GM18499 (cell line): ENCODE measurements at regions not wholly inside any gene's neighbourhood (a gene's known extent, or its start where the extent isn't known, plus 50 kb on each side); places are given as distances from the start of the nearest gene placed in this dataset.
"Not testable (repeated sequence)": the region's sequence is repeated elsewhere in the genome, so short reads cannot be mapped to it uniquely, and the experiment has no call there.

Experiments
- ATAC-seq: cut with Tn5 transposase; IDR thresholded peaks from one replicate; pipeline ENCODE4 v1.9.1; 2021; ENCODE audit warnings: moderate number of reproducible peaks; ENCODE audit not compliant: insufficient read depth, unreplicated experiment

DNA sequence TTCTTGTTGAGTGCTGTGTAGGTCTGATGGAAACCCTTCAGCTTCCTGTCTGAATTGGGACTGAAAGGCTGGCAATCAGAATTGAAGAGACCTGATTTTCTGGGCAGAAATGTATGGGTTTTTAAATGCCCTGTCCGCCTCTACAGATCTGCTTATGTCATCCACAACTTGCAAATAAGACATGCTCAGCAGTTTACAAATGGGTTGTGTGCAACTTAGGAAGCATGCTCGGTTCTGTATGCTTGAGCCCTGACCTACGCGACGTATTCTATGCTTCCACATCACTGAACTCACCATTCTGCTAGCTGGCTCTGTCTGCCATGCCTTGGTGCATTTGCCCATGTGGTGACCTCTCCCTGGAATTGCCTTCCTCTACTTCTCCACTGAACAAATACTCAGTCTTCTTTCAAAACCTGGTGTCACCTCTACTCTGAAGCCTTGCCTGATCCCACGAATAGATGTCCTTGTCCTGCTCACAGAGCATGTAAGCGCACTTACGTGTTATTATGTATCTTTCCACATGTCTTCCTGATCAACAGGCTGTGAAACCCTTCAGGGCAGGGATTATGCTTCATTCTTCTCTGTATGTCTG lies 194.2 kb downstream of the ERCC6L2 start:
- no peak for ATAC-seq

DNA sequence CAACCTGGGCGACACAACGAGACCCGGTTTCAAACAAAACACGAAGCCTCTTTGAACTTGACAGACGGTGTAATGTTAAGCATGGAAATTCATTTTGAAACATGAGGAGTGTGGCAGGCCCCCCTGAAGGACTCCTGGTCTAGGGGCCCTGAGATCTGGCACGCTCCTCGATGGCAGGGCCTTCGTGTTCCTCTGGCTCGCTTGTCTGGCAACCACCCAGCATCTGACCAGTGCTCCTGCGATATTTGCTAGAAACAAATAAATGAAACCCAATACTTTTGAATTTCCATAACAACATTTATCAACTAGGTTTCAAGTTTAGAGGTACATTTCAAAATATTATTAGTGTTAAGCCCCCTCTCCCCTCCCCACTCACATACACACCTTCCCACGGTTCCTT lies 193.0 kb downstream of the ERCC6L2 start:
- ATAC-seq = no peak

DNA sequence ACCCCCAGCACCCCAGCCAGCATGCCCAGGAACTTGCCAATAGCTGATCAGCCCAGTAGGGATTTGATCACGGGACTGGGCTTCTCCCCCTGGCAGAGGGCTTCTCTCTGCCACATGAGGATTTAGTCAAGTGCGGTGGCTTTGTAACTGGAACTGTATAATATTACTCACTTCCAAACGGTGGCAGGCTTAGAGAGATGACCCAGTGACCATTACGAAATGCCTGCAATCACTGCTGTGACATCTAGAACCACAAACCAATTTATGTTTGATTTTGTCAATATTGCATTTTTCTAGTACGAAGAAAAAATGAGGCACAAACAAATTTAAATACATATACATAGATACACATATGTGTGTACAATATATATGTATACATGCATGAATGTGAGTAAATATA lies 192.1 kb downstream of the ERCC6L2 start:
- ATAC-seq = no peak

DNA sequence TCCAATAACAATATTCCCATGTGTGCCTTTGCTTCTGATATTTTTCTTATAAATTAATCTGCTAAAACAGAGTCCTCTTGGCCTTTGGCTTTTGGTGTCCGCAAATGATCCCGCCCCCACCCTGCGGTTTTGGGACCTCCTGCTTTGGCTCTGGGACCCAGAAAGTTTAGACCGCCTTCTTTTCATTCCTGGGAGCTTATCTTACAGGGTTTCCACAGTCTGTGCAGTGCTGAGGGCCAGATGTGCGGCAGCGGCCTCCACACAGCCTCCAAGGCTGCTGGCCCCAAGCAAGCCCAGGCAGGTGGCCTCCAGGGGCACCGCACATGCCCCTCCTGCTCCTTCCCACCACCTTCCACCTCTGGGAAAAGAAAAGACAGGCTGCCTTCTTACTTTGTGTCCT lies 191.5 kb downstream of the ERCC6L2 start:
- ATAC-seq = no peak

DNA sequence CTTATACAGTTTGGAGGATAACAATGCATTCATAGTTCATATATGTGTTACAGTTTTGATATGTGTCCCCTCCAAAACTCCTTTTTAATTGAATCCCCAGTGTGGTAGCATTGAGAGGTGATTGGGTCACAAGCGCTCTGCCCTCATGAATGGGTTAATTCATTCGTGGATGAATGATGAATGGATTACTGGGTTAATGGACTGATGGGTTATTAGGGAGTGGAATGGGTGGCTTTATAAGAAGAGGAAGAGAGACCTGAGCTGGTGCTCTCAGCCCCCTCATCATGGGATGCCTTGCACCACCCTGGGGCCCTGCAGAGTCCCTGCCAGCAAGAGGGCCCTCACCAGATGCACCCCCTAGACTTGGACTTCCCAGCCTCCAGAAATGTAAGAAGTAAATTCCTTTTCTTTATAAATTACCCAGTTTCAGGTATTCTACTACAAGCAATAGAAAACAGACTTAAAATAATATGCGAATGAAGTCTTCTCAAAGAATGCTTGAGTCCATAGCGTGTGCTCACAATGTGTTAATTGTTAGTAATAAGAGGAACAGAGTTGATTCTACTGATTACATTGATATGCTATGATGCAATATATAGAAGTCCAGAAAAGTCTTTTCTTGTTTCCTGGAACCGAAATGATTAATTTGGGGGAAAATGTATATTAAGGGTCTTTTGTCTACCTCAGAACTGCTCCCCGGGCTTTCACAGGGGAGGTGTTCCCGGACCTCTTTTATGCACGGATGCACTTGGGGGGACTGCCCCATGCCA lies 190.2 kb downstream of the ERCC6L2 start:
- no peak for ATAC-seq

DNA sequence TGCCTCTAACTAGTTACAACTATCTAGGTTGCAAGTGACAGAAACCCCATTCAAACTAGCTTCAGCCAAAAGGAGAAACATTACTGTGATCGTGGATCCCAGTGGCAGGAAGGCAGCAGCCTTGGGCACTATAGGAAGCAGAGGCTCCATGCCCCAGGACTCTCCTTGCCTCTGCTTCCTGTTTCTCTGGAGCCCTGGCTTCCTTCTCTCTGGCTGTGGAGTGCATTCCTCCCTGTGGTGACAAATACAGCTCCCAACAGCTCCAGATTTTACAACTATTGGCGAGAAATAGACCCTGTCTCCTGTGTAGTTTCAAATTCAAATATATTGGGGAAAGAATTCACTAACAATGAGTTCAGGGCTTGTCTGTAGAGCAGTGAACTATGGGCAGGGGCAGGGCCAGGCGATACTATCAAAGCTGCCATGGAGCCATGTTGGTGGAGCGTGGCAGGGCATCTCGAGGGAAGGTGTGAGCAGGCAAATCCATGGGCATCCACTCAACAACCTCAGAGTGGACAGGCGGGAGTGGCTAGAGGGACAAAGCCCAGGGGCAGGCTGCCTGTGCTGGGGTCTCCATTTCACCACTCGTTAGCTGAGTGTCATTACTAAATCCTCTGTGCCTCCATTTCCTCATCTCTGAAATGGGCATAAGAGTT lies 189.5 kb downstream of the ERCC6L2 start:
- no peak for ATAC-seq

DNA sequence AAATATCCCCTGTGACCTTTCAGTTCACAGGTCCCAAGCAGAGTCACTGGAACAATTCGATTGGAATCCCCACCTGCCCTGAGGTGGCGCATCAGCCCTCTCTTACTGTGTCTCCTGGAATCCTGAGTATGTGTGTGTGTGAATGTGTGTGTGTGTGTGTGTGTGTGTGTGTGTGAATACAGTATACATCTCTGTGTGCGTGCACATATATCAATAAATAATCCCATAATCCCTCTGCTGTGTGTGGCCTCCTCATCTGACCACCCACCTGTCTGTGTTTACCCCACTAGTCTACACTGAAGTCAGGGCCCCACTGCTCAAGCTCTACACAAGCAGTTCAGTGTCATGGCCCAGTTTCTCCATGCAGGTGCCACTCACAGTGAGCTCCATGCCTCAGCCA lies 187.4 kb downstream of the ERCC6L2 start:
- no peak for ATAC-seq

DNA sequence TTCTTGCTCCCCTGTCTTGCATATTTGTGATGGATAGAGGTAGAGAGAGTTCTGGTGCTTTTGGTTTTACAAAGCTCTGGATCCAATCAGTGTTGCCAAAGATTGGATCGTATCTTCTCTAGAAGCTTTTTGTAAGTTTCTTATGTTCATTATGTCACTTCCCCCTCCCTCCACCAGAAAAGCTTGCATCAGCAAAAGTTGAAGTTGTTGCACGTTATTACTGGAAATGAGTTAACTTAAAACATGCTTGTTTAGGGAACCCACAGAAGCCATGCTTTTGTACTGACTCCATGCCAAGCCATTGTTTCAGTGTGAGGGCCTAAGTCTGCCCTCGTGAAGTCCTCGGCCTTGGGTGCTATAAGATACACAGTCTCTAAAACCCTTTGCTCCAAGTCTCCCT lies 186.5 kb downstream of the ERCC6L2 start:
- no peak for ATAC-seq

DNA sequence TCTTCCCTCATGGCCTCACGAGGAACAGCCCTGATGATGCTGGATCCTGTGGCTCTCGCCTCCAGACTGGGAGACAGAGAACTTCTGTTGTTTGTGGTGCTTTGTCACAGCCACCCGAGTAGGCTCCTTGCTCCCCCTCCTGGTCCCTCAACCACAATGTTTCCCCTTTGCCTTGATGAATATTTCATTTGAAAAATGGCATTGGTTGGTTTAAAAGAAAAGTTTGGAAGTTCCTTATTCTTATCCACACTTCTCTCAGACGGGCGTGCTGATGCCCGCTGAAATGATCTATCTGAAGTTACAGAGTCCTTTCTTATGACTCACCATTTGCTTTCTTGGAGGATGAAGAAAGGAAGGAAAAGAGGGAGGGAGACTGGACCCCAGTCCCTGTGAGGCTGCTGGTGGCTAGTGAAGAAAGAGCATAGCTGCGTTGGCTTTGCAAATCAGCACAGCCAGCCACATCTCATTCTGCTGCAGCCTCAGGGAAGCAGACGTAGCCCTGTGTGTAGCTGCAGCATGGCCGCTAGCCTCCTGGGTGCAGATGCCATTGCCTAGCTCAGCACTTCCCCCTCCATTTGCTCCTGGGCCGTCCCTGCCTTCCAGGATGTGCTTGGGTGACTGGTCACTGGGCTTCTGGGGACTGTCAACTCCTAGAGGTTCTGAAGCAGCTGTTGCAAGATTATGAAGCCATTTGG lies 185.9 kb downstream of the ERCC6L2 start:
- no peak for ATAC-seq

DNA sequence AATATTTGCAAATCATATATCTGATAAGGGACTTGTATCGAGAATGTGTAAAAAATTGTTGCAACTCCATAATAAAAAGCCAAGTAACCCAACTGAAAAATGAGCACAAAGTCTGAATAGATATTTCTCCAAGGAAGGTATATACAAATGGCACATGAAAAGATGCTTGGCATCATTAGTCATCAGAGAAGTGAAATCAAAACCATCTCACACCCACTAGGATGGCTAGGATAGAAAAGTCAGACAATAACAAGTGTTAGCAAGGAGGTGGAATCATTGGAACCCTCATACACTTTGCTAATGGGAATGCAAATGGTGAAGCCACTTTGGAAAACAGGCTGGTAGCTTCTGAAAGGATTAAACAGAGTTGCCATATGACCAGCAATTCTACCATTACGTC lies 182.7 kb downstream of the ERCC6L2 start:
- ATAC-seq = no peak

DNA sequence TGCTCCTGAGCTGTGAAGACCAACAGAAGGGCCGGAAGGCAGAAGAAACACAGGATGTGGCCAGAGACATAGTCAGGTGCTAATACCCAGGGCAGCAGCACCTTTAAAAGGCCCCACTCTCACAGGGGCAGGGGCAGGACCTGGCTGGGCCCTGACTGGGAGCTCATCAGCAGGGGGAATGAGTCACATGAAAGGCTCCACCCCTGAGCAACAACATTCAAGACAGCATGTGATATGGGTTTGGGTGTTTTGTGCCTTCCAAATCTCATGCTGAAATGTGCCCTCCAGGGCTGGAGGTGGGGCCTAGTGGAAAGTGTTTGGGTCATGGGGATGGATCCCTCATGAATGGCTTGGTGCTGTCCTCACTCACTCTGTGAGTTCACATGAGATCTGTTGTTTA lies 181.7 kb downstream of the ERCC6L2 start:
- ATAC-seq = no peak

DNA sequence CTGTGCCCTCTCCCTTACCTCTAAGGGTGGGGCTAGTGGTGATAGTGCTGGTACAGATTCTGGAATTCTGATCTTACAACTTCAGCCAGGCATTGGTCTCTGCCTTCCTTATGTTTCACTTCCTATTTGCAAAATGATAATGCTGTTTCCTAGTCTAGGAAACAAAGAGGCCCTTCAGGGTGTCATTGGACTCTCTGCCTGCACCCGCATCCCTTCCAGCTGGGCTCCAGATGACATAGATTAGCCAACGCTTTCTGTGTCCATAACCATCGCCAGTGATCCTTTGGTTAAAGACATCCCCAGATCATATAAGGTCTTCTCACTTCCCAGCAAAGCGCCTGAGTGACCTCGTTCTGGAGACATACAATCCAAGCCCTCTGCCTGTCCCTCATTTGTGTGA lies 180.7 kb downstream of the ERCC6L2 start:
- ATAC-seq = no peak

DNA sequence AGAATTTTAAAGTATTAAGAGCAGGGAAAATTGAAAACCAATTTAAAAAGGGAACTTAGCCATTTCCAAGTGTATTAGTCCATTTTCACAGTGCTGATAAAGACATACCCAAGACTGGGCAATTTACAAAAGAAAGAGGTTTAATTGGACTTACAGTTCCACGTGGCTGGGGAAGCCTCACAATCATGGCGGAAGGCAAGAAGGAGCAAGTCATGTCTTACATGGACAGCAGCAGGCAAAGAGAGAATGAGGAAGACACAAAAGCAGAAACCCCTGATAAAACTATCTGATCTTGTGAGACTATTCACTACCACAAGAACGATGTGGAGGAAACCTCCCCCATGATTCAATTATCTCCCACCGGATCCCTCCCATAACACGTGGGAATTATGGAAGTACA lies 178.8 kb downstream of the ERCC6L2 start:
- not testable (repeated sequence) for ATAC-seq

DNA sequence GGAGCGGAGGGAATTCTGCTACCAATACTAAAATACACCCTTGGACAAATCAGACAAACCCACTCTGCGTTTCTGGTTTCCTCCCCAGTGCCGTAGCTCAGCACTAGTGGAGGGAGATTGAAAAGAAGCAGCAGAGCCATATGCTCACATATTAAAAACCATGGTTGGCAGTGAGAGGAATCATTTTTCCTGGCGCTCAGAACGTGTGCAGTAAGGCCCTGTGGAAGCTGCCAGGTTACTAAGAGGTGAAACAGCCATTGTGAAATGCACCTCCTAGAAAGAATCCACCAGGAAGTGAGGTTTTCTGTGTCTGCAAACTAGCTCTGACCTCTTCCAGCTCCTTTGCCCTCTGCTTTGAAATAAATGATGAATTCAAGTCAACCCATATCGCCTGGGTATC lies 177.2 kb downstream of the ERCC6L2 start:
- ATAC-seq = no peak

DNA sequence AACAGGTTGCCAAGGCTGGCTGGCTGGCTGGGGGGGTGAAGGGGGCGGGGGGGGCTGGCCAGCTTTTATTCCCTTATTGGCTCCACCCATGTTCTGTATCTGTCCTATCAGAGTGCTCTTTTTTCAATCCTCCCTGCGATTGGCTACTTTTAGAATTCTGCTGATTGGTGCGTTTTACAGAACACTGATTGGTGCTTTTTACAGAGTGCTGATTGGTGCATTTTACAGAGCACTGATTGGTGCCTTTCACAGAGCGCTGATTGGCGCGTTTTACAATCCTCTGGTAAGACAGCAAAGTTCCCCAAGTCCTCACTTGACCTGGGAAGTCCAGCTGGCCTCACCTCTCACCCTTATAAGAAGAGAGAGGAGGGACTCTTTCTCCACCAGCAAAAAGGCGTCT lies 175.9 kb downstream of the ERCC6L2 start:
- ATAC-seq = no peak

DNA sequence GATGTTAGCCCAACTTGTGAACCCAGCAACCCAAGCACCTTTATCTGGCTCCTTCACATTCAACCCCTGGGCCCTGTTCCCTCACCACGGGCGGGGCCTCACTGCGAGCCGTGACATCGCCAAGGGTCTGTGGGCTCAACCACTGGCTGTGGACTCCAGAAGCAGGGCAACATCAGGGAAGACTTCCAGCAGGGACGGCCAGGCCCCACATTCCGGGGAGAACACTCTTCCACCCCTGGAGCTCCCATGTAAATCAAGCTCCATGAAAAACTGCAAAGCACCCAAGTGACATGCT lies 175.3 kb downstream of the ERCC6L2 start:
- ATAC-seq = no peak

DNA sequence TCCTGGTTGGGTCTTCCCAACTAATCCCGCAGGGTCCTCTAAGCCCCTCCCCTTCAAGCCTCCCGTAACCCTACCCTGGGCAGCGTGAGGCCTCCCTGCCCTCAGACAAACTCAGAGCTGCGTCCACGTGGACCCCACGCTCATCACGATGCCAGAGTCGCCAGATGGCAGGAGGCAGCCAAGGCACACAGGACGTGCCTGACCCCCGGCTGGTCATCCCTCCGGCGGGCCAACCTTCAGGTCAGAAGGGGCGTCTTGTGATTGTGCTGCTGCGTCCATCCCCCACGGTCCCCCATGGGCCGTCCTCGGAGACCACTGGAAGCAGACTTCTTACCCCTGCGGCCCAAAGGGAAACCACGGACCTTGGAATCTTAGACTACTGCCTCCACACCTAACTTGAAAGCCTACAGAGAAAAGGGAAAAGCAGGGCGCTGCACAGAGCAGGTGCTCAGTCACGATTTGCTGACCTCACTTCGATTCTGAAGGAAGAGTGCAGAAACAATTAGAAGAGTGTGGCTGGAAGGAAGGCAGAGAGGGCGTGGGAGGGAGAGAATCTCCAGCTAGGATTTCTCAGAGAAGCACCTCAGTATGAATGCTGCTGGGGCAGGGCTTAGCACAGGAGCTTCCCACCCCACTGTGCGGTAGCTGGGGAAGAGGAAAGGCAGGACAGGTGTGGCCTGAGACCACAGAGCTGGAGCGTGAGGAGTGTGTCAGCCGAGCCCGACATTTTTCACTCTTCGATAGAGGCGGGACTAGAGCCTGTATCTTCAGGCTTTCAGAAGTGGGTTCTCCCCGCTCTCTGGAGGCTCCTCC lies 174.8 kb downstream of the ERCC6L2 start:
- no peak for ATAC-seq

DNA sequence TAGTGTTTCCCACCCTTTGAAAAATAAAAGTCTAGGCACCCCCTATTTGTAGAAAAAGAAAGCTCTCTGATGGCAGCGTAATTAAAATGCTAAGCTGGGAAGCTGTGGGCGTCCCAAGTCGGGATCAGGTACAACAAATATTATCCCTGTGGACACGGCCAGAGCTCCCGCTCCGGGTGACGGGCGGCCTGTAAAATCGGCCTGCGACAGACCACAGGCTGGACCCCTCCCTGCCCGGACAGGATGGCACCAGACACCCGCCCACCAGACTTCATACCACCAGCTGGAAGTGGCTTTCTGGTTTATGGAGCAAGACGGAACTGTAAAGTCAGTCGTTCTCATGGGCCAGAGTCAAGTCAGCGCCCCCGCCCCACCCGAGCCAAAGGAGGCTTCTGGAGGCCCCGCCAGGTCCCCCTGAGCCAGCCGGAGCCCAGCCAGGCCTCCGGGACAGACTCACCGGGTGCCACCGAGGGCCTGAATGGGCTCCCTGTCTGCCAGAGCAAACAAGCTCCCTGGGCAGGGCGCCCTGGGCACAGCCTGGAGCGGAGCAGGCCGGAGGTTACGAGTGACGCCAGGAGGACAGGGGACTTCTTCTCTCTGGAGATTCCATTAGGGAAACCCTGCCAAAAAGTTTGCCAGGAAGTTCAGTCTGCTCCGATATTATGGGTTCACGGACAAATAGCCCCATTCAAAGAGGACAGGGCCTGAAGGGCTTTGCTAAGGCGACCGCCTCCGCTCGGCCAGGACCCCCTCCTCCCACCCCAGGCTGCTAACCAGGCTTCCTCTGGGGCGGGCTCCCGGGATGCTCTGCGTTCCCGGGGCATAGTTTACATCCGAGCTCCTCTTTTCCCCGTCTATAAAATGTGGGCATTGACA lies 173.7 kb downstream of the ERCC6L2 start:
- ATAC-seq = no peak

DNA sequence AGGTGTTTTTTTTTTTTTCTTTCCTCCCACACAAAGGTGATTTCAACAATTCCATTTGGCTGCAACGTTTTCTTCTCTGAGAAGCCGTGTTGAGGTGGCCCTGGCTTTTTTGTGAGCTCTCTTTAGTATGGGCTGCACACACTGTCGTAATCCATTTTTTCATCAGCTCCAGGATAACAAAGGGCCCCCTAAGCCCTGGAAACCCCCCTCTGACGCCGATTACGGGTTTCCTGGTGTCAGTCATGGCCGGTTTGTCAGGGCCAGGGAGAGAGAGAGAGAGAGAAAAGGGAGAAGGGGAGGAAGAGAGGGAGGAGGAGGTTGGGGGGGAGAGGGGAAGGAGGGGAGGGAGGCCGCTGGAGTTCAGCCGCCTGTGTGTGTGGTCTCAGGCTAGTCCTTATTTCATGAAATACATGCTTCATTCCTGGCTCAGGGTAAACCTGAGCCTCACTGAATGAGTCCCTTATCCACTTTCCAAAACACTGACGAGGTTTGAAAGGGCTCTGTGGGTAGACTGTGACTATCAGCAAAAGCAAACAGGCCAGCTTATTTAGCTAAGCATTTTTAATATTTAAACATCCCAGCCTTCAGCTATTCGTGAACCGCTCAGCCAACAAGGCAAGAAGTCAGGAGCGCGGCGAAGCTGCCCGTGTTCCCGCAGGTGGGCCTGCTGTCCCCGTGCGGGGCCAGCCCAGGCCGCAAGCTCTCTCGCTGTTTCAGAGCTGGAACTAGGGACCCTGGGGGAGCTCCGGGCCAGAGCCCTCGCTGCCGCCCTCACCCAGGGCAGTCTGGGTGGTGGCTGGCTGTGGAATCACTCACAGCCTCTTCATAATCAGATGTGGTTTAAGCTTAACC lies 172.8 kb downstream of the ERCC6L2 start:
- no peak for ATAC-seq
